Neural progenitor cell (in vitro differentiated cells): ENCODE measurements at regions not wholly inside any gene's neighbourhood (a gene's known extent, or its start where the extent isn't known, plus 50 kb on each side); places are given as distances from the start of the nearest gene placed in this dataset.

Experiments used
- CTCF ChIP-seq: fragments of 200-600 bp; sonication (generic); IDR thresholded peaks from 2 replicates; pipeline ENCODE4 v1.5.1; 2017; ENCODE audit warnings: antibody characterized with exemption, mild to moderate bottlenecking
- EZH2phosphoT487 ChIP-seq: fragments of 200-600 bp; sonication (generic); IDR thresholded peaks from 2 replicates; pipeline ENCODE4 v1.6.1; 2017; ENCODE audit warnings: antibody characterized with exemption

DNA sequence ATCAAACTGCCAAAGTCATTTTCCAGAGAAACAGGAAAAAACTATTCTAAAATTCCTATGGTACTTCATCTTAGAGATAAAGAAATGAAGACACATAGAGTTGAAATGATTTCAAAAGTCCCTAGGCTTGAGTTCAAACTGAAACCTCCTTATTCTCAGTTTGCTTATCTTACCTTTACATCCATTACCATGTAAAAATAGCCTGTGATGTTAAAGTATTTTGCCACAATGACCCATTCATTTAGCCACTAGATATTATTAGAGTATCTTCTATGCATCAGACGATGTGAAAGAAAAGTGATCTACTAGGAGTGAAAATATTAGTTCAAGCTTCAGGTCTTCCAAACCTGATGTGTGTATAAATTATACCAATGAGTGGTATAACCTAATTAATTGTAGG, 55.1 kb upstream of the TTC14 start:
- no peak for TF ChIP-seq CTCF
- TF ChIP-seq EZH2phosphoT487, result no peak
